ENCODE measurements at regions not wholly inside any gene's neighbourhood (a gene's known extent, or its start where the extent isn't known, plus 50 kb on each side); places are given as distances from the start of the nearest gene placed in this dataset.

DNA sequence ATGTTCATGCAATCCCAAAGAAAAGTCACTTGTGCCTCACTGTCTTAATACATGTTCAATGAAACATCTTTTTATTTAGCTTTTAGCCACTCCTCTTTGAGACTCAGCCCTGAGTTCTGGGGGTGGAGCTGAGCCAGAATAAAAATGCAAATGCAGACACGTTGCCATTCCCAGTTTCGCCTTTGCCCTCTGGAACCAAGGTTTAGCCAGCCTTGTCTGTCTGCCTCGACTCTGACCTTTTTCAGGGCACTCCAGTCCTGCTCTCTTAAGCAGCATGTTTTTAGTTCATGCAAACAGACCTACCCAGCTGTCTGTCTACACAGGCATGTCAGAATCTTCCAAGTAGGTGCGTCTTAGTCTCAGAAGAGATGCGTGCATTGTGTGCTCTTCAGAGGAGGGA, 82.2 kb upstream of the RANBP3L start:
- DNase-seq (ENCODE audit: low spot score): no peak
- in situ Hi-C loops (cut with MboI; ENCODE audit: low sequenced_read_pairs, unreplicated experiment): no loop called here
- TF ChIP-seq CTCF (IDR thresholded peaks at IDR 0.05; ENCODE audit: borderline replicate concordance, control extremely low read depth, extremely low read depth, insufficient read depth, missing control alignments): no peak

GRCh38 chr5:36384845-36385244, 83.1 kb upstream of the RANBP3L start:
- in situ Hi-C loops (cut with MboI; ENCODE audit: low sequenced_read_pairs, unreplicated experiment): no loop called here
- no peak for DNase-seq (ENCODE audit: low spot score)
- TF ChIP-seq CTCF (IDR thresholded peaks at IDR 0.05; ENCODE audit: borderline replicate concordance, control extremely low read depth, extremely low read depth, insufficient read depth, missing control alignments): no peak

- no peak for DNase-seq (ENCODE audit: low spot score)
- in situ Hi-C loops (cut with MboI; ENCODE audit: low sequenced_read_pairs, unreplicated experiment): no loop called here
Measured at GRCh38 chr5:36385495-36385894, 83.8 kb upstream of the RANBP3L start.

DNA sequence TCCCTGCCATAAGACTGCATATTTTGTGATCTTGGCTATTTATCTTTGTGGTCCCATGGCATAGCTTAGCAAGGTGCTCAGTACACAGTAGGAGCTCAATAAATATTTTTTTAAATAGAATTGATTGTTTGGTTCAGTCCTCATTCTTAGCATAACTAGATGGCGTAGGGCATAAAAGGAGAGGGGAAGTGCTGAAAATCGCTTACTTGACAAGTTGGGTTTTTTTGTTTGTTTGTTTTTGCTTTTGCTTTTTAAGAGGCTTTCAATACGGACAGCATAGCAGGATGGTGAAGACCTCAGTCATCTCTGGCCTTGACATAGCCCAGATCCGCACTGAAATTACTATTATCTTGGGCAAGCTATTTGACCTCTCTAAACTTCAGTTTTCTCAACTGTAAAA, 86.6 kb upstream of the RANBP3L start:
- no peak for TF ChIP-seq CTCF (IDR thresholded peaks at IDR 0.05; ENCODE audit: borderline replicate concordance, control extremely low read depth, extremely low read depth, insufficient read depth, missing control alignments)
- in situ Hi-C loops (cut with MboI; ENCODE audit: low sequenced_read_pairs, unreplicated experiment): no loop called here
- no peak for DNase-seq (ENCODE audit: low spot score)

More at GRCh38 chr5:36385495-36385894, 83.8 kb upstream of the RANBP3L start:
- TF ChIP-seq CTCF (IDR thresholded peaks at IDR 0.05; ENCODE audit: borderline replicate concordance, control extremely low read depth, extremely low read depth, insufficient read depth, missing control alignments): no peak

DNA sequence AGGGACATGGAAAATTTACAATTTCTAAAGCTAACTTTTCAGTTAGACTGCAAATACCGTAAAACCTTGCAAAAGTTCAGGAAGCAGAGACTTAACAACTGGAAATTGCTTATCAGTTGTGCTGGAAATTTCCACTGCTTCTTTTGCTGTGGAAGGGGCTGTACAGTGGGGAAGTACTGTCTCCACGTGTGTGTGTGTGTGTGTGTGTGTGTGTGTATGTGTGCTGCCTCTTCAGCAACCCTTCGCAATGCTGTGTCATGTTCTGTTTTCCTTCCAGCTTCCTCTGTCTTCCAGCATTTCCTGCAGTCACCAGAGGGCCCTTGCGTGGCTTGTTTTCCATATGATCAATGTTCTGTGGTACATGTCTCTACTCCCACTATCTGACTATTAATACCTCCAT, 87.5 kb upstream of the RANBP3L start:
- in situ Hi-C loops (cut with MboI; ENCODE audit: low sequenced_read_pairs, unreplicated experiment): no loop called here
- no peak for TF ChIP-seq CTCF (IDR thresholded peaks at IDR 0.05; ENCODE audit: borderline replicate concordance, control extremely low read depth, extremely low read depth, insufficient read depth, missing control alignments)

DNA sequence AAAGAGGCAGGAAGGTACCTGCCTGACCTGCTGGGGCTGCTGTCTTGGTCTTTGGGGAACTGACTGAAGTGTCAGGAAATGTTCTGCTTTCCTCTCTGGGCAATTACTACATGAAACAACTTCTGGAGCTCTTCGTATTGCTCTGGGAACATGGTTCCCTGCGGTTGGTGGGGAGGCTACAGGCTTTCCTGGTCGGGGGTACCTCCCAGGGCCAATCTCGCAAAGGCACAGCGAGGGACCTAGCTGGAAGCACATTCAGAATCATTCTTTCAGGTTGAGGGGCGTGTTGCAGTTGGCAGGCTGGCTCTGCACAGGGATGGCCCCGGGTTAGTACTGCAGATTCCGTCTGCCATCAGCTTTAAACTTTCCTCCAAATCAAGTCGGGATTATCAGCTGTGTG, 88.9 kb upstream of the RANBP3L start:
- in situ Hi-C loops (cut with MboI; ENCODE audit: low sequenced_read_pairs, unreplicated experiment): no loop called here
- DNase-seq (ENCODE audit: low spot score): no peak
- no peak for TF ChIP-seq CTCF (IDR thresholded peaks at IDR 0.05; ENCODE audit: borderline replicate concordance, control extremely low read depth, extremely low read depth, insufficient read depth, missing control alignments)

More for the DNA sequence above, 87.5 kb upstream of the RANBP3L start:
- no peak for DNase-seq (ENCODE audit: low spot score)

- no peak for DNase-seq (ENCODE audit: low spot score)
- in situ Hi-C loops (cut with MboI; ENCODE audit: low sequenced_read_pairs, unreplicated experiment): no loop called here
- TF ChIP-seq CTCF (IDR thresholded peaks at IDR 0.05; ENCODE audit: borderline replicate concordance, control extremely low read depth, extremely low read depth, insufficient read depth, missing control alignments): no peak
Measured at GRCh38 chr5:36392186-36392585, 90.5 kb upstream of the RANBP3L start.

All from GM13976 (cell line).